HepG2 (cell line): ENCODE measurements at regions not wholly inside any gene's neighbourhood (a gene's known extent, or its start where the extent isn't known, plus 50 kb on each side); places are given as distances from the start of the nearest gene placed in this dataset.

Experiments
- ATAC-seq: fragments of 200-7000 bp; cut with Tn5 transposase; 3 replicates; pipeline ENCODE4 v1.9.1; 2020; ENCODE audit warnings: mild to moderate bottlenecking, moderate library complexity
- BruUV-seq: library from RNA; stranded (reverse); fragments of 400-500 nt; replicated peaks from 2 replicates; lab custom pipeline; 2021; lab: Mats Ljungman, UMichigan
- CTCF ChIA-PET: fragments of 300-600 bp; formaldehyde crosslinking; extraction: SDS; loops from one replicate; lab custom pipeline; 2021; ENCODE audit warnings: low total read pairs, inconsistent platforms, low intra/inter-chr PET ratio; lab: Yijun Ruan, JAX
- POLR2A ChIA-PET: fragments of 350-600 bp; sonication (Branson Sonifier 250); formaldehyde crosslinking; loops from one replicate; lab custom pipeline; 2020; ENCODE audit warnings: antibody characterized with exemption, inconsistent platforms; lab: Yijun Ruan, JAX
- DNase-seq: peaks from one replicate; pipeline ENCODE4 v3.0.0-alpha.2; 2015; ENCODE audit warnings: low spot score
- FAIRE-seq: peaks from 3 replicates; lab custom pipeline; 2011; peaks lifted over from hg19 to GRCh38; lab: Jason Lieb, UNC
- H2AFZ ChIP-seq: one replicate; pipeline ENCODE4 v1.6.1; 2011; ENCODE audit warnings: low read length, inconsistent platforms
- H3K27ac ChIP-seq: fragments of 300-600 bp; 3 replicates; pipeline ENCODE4 v1.8.0; 2011; ENCODE audit warnings: mixed run types, mild to moderate bottlenecking, mixed read lengths, low read length, inconsistent platforms; ENCODE audit not compliant: insufficient read depth; ENCODE audit errors: extremely low read length
- H3K27me3 ChIP-seq, 2 experiments: fragments of 200-600 bp in 1 of 2; 2 replicates in 1 of 2; 3 replicates in 1 of 2; pipeline versions ENCODE4 v1.6.0 to v1.8.0; 2011; ENCODE audit warnings: low read length in 2 of 2, mild to moderate bottlenecking in 2 of 2, moderate library complexity in 2 of 2, inconsistent platforms in 1 of 2; ENCODE audit not compliant: insufficient read depth in 2 of 2, control insufficient read depth in 1 of 2
- H3K36me3 ChIP-seq, 2 experiments: fragments of 200-600 bp in 1 of 2; replicated peaks in 1 of 2; 2 replicates in 1 of 2; 3 replicates in 1 of 2; pipeline versions ENCODE4 v1.5.1 to v1.8.0; 2011; ENCODE audit warnings: low read length in 2 of 2, inconsistent platforms in 1 of 2; ENCODE audit not compliant: insufficient read depth in 2 of 2, control insufficient read depth in 1 of 2
- H3K4me1 ChIP-seq: 2 replicates; pipeline ENCODE4 v1.5.1; 2012; ENCODE audit warnings: low read length, inconsistent platforms; ENCODE audit not compliant: insufficient read depth
- H3K4me2 ChIP-seq: 2 replicates; pipeline ENCODE4 v1.6.0; 2011; ENCODE audit warnings: low read depth, low read length, inconsistent platforms
- H3K4me3 ChIP-seq, 3 experiments: fragments of 200-600 bp in 1 of 3; sonication (generic), shearing (Covaris generic) in 1 of 3; replicated peaks in 1 of 3; 2 replicates each; pipeline ENCODE4 v1.5.1; 2011 to 2016; ENCODE audit warnings: low read length in 3 of 3, inconsistent platforms in 2 of 3, low read depth in 2 of 3, mild to moderate bottlenecking in 2 of 3, control low read depth in 1 of 3, mixed read lengths in 1 of 3; ENCODE audit not compliant: insufficient read depth in 1 of 3
- H3K79me2 ChIP-seq: one replicate; pipeline ENCODE4 v1.6.1; 2011; ENCODE audit warnings: low read length, inconsistent platforms; ENCODE audit not compliant: insufficient read depth
- H3K9ac ChIP-seq: 2 replicates; pipeline ENCODE4 v1.6.0; 2011; ENCODE audit warnings: mild to moderate bottlenecking, low read depth, low read length, inconsistent platforms; ENCODE audit not compliant: insufficient read depth
- H3K9me3 ChIP-seq: 2 replicates; pipeline ENCODE4 v1.5.1; 2012; ENCODE audit warnings: mild to moderate bottlenecking, low read length
- H4K20me1 ChIP-seq: 2 replicates; pipeline ENCODE4 v1.6.0; 2011; ENCODE audit warnings: inconsistent platforms, mild to moderate bottlenecking, low read length, moderate library complexity; ENCODE audit not compliant: insufficient read depth
- ASH2L ChIP-seq: fragments of 300-600, 200-600 bp; sonication (generic); IDR thresholded peaks from 2 replicates; pipeline ENCODE4 v1.7.0; 2017; ENCODE audit warnings: low read depth, mild to moderate bottlenecking, moderate library complexity, mixed read lengths, low read length; ENCODE audit not compliant: insufficient read length
- KDM6A ChIP-seq: IDR thresholded peaks from 2 replicates; pipeline ENCODE4 v1.6.1; 2016; ENCODE audit warnings: low read depth
- MEIS2 ChIP-seq: sonication (generic); formaldehyde crosslinking; IDR thresholded peaks from 2 replicates; pipeline ENCODE4 v1.9.0; 2021; ENCODE audit warnings: mild to moderate bottlenecking, missing genetic modification reagents
- NCOA1 ChIP-seq: sonication (generic); formaldehyde crosslinking; IDR thresholded peaks from 2 replicates; pipeline ENCODE4 v1.9.0; 2021; ENCODE audit warnings: missing genetic modification reagents
- NR0B2 ChIP-seq: sonication (generic); formaldehyde crosslinking; IDR thresholded peaks from 2 replicates; pipeline ENCODE4 v1.4.0; 2020; ENCODE audit warnings: mild to moderate bottlenecking, missing genetic modification reagents
- PRDM4 ChIP-seq: sonication (generic); formaldehyde crosslinking; IDR thresholded peaks from 2 replicates; pipeline ENCODE4 v1.9.0; 2021; ENCODE audit warnings: missing genetic modification reagents, borderline replicate concordance
- RAD51 ChIP-seq: fragments of 450-650 bp; IDR thresholded peaks from 2 replicates; pipeline ENCODE4 v1.6.1; 2016; ENCODE audit warnings: borderline replicate concordance
- SMAD9 ChIP-seq: sonication (generic); formaldehyde crosslinking; IDR thresholded peaks from 2 replicates; pipeline ENCODE4 v1.5.1; 2020; ENCODE audit warnings: mild to moderate bottlenecking, missing genetic modification reagents
- SOX5 ChIP-seq: IDR thresholded peaks from 2 replicates; pipeline ENCODE4 v1.6.1; 2016; ENCODE audit warnings: borderline replicate concordance
- ZFP36L2 ChIP-seq: sonication (generic); formaldehyde crosslinking; IDR thresholded peaks from 2 replicates; pipeline ENCODE4 v1.4.0; 2020; ENCODE audit warnings: missing genetic modification reagents
- ZMAT5 ChIP-seq: sonication (generic); formaldehyde crosslinking; IDR thresholded peaks from 2 replicates; pipeline ENCODE4 v1.5.0; 2020; ENCODE audit warnings: mild to moderate bottlenecking, low read depth, missing genetic modification reagents, borderline replicate concordance
- ZNF256 ChIP-seq: sonication (generic); formaldehyde crosslinking; conservative IDR thresholded peaks from 2 replicates; pipeline ENCODE4 v1.4.0; 2020; ENCODE audit warnings: missing genetic modification reagents
- ZNF383 ChIP-seq: sonication (generic); formaldehyde crosslinking; IDR thresholded peaks from 2 replicates; pipeline ENCODE4 v1.4.0; 2020; ENCODE audit warnings: missing genetic modification reagents, mild to moderate bottlenecking, borderline replicate concordance
- ZNF556 ChIP-seq: sonication (generic); formaldehyde crosslinking; IDR thresholded peaks from 2 replicates; pipeline ENCODE4 v1.4.0; 2020; ENCODE audit warnings: mild to moderate bottlenecking, missing genetic modification reagents, borderline replicate concordance
- ZNF800 ChIP-seq: sonication (generic); formaldehyde crosslinking; IDR thresholded peaks from 2 replicates; pipeline ENCODE4 v1.4.0; 2020; ENCODE audit warnings: missing genetic modification reagents
- WGBS: methylation state at CpG from one replicate; pipeline ENCODE4 v1.1.6; 2017; ENCODE audit warnings: low lambda C conversion rate; 5-methylcytosine and 5-hydroxymethylcytosine counted together
- in situ Hi-C: cut with HindIII; loops from 2 replicates; pipeline ENCODE4 v1.10.0; 2017; ENCODE audit warnings: low pct_unique_long_range_greater_than_20kb; ENCODE audit not compliant: extremely low pct_ligation_motif_present
- intact Hi-C: fragments of 100-400 bp; cut with micrococcal nuclease; formaldehyde crosslinking; loops from one replicate; pipeline ENCODE4 v1.10.0; 2022; ENCODE audit not compliant: unreplicated experiment

- TF ChIP-seq ZNF256 (no peak), SOX5 (CRISPR knock-in tag) (no peak), ZMAT5 (no peak)
Observed at GRCh38 chr4:35163168-35163567, 1081.1 kb downstream of the ARAP2 start (continued).

GRCh38 chr4:35164063-35164462, 1080.3 kb downstream of the ARAP2 start:
- no peak overlapping the region for H2AFZ ChIP-seq
- H3K27ac ChIP-seq: no peak overlapping the region
- in situ Hi-C loops (no loop called here), intact Hi-C loops (no loop called here)
- no peak overlapping the region for H3K4me3 ChIP-seq
- H3K79me2 ChIP-seq: no peaks in the 10 kb centered on the region
- H3K27me3 ChIP-seq: no peaks in the 10 kb centered on the region
- CTCF ChIA-PET: no interaction called here
- POLR2A ChIA-PET: no interaction called here
- FAIRE-seq: no peak
- H3K36me3 ChIP-seq: no peaks in the 10 kb centered on the region
- no peak overlapping the region for H3K4me2 ChIP-seq
- H3K9ac ChIP-seq: no peak overlapping the region
- no peak for ATAC-seq
- H4K20me1 ChIP-seq: no peaks in the 10 kb centered on the region
- 0% methylated on average over 1 of the region's 1 CpG for WGBS
- H3K4me1 ChIP-seq: no peaks in the 10 kb centered on the region
- H3K9me3 ChIP-seq: no peaks in the 10 kb centered on the region
- DNase-seq: no peak
- no TSS peak for BruUV-seq
- TF ChIP-seq ZNF556 (CRISPR knock-in tag) (no peak), RAD51 (no peak), KDM6A (CRISPR knock-in tag) (no peak), NR0B2 (CRISPR knock-in tag) (no peak), ZFP36L2 (CRISPR knock-in tag) (no peak), MEIS2 (no peak), SMAD9 (CRISPR knock-in tag) (no peak), ZNF383 (CRISPR knock-in tag) (no peak), NCOA1 (no peak), ASH2L (no peak), PRDM4 (CRISPR knock-in tag) (no peak), ZNF800 (CRISPR knock-in tag) (no peak)
